GM12873 (cell line): ENCODE measurements at regions not wholly inside any gene's neighbourhood (a gene's known extent, or its start where the extent isn't known, plus 50 kb on each side); places are given as distances from the start of the nearest gene placed in this dataset.

ENCODE experiments used
- CTCF ChIP-seq: IDR thresholded peaks from 2 replicates; pipeline ENCODE4 v1.5.1; 2012; ENCODE audit warnings: low read depth, mild to moderate bottlenecking, moderate library complexity, low read length, control low read depth; ENCODE audit not compliant: insufficient read depth; ENCODE audit errors: missing control alignments

- TF ChIP-seq CTCF = no peak
These were observed 542.3 kb downstream of the NXPH1 start for GRCh38 chr7:8975681-8976080.

- TF ChIP-seq CTCF = no peak
These were observed 549.1 kb downstream of the NXPH1 start for GRCh38 chr7:8982338-8982992.

GRCh38 chr7:8985255-8985654, 551.8 kb downstream of the NXPH1 start:
- TF ChIP-seq CTCF = no peak

GRCh38 chr7:8988267-8988666, 554.9 kb downstream of the NXPH1 start:
- no peak for TF ChIP-seq CTCF

- no peak for TF ChIP-seq CTCF
These were observed 557.8 kb downstream of the NXPH1 start for GRCh38 chr7:8991159-8991558.

GRCh38 chr7:8998762-8999161, 565.4 kb downstream of the NXPH1 start:
- TF ChIP-seq CTCF = no peak

GRCh38 chr7:9013940-9014339, 580.5 kb downstream of the NXPH1 start:
- TF ChIP-seq CTCF = no peak
